Astrocyte (in vitro differentiated cells and primary cell): ENCODE measurements at regions not wholly inside any gene's neighbourhood (a gene's known extent, or its start where the extent isn't known, plus 50 kb on each side); places are given as distances from the start of the nearest gene placed in this dataset.

Source experiments
- DNase-seq: peaks from one replicate; pipeline ENCODE4 v3.0.0-alpha.2; 2010; ENCODE audit warnings: low read depth
- FAIRE-seq: peaks from 2 replicates; lab custom pipeline; 2011; peaks lifted over from hg19 to GRCh38; lab: Jason Lieb, UNC
- H2AFZ ChIP-seq: 2 replicates; pipeline ENCODE4 v1.6.0; 2012; ENCODE audit warnings: low read depth, low read length, inconsistent platforms
- H3K27ac ChIP-seq: 2 replicates; pipeline ENCODE4 v1.5.1; 2011; ENCODE audit warnings: low read depth, low read length, inconsistent platforms
- H3K27me3 ChIP-seq: 2 replicates; pipeline ENCODE4 v1.6.0; 2011; ENCODE audit warnings: low read length, inconsistent platforms; ENCODE audit not compliant: insufficient read depth
- H3K36me3 ChIP-seq: 2 replicates; pipeline ENCODE4 v1.5.1; 2011; ENCODE audit warnings: low read length, inconsistent platforms; ENCODE audit not compliant: insufficient read depth
- H3K4me1 ChIP-seq: 2 replicates; pipeline ENCODE4 v1.5.1; 2011; ENCODE audit warnings: low read length, inconsistent platforms; ENCODE audit not compliant: insufficient read depth
- H3K4me2 ChIP-seq: 2 replicates; pipeline ENCODE4 v1.6.0; 2012; ENCODE audit warnings: low read length, inconsistent platforms
- H3K4me3 ChIP-seq: 2 replicates; pipeline ENCODE4 v1.5.1; 2011; ENCODE audit warnings: low read depth, mild to moderate bottlenecking, low read length, inconsistent platforms; ENCODE audit not compliant: insufficient read depth
- H3K79me2 ChIP-seq: 2 replicates; pipeline ENCODE4 v1.6.0; 2012; ENCODE audit warnings: mild to moderate bottlenecking, low read length, inconsistent platforms; ENCODE audit not compliant: insufficient read depth
- H3K9ac ChIP-seq: 2 replicates; pipeline ENCODE4 v1.6.0; 2012; ENCODE audit warnings: mild to moderate bottlenecking, low read length, inconsistent platforms
- H3K9me3 ChIP-seq: 2 replicates; pipeline ENCODE4 v1.5.1; 2012; ENCODE audit warnings: low read depth, mild to moderate bottlenecking, low read length, inconsistent platforms; ENCODE audit not compliant: insufficient read depth
- H4K20me1 ChIP-seq: 2 replicates; pipeline ENCODE4 v1.6.0; 2012; ENCODE audit warnings: low read length, inconsistent platforms; ENCODE audit not compliant: insufficient read depth
- H3K27ac Mint-ChIP-seq: one replicate; pipeline ENCODE4 v1.8.0; 2021; ENCODE audit warnings: mild to moderate bottlenecking, mixed read lengths; ENCODE audit not compliant: unreplicated experiment
- H3K27me3 Mint-ChIP-seq: one replicate; pipeline ENCODE4 v1.8.0; 2021; ENCODE audit warnings: low read depth, mixed read lengths; ENCODE audit not compliant: unreplicated experiment
- H3K36me3 Mint-ChIP-seq: one replicate; pipeline ENCODE4 v1.8.0; 2021; ENCODE audit warnings: low read depth, mixed read lengths; ENCODE audit not compliant: unreplicated experiment
- H3K4me1 Mint-ChIP-seq: one replicate; pipeline ENCODE4 v1.8.0; 2021; ENCODE audit warnings: low read depth, mixed read lengths; ENCODE audit not compliant: unreplicated experiment
- H3K4me3 Mint-ChIP-seq: one replicate; pipeline ENCODE4 v1.8.0; 2021; ENCODE audit warnings: mild to moderate bottlenecking, moderate library complexity, mixed read lengths; ENCODE audit not compliant: unreplicated experiment
- H3K9me3 Mint-ChIP-seq: one replicate; pipeline ENCODE4 v1.8.0; 2021; ENCODE audit warnings: mild to moderate bottlenecking, mixed read lengths; ENCODE audit not compliant: unreplicated experiment
- CTCF ChIP-seq: IDR thresholded peaks from 2 replicates; pipeline ENCODE4 v1.5.1; 2011; ENCODE audit warnings: low read depth, mild to moderate bottlenecking, inconsistent platforms, low read length, moderate library complexity; ENCODE audit not compliant: insufficient read depth
- EZH2 ChIP-seq: IDR thresholded peaks from 2 replicates; pipeline ENCODE4 v1.6.1; 2012; ENCODE audit warnings: mild to moderate bottlenecking, low read length, inconsistent platforms; ENCODE audit not compliant: insufficient read depth

- no peaks in the 10 kb centered on the region for H3K4me1 ChIP-seq
Observed at GRCh38 chr1:38555130-38555529, 304.4 kb downstream of the RRAGC start.

GRCh38 chr1:38551318-38552307, 308.0 kb downstream of the RRAGC start:
- Mint-ChIP-seq H3K27me3 (peaks cover 43% of the 10 kb centered on the region), H3K27ac (no peak overlapping the region)
- FAIRE-seq: no peak

More at GRCh38 chr1:38555130-38555529, 304.4 kb downstream of the RRAGC start:
- DNase-seq (no peak), FAIRE-seq (no peak)
- H3K9me3 ChIP-seq: no peaks in the 10 kb centered on the region
- H3K9ac ChIP-seq: no peak overlapping the region
- Mint-ChIP-seq H3K36me3 (no peaks in the 10 kb centered on the region), H3K9me3 (no peaks in the 10 kb centered on the region), H3K27me3 (peaks cover 65% of the 10 kb centered on the region), H3K4me3 (no peak overlapping the region), H3K27ac (no peak overlapping the region), H3K4me1 (no peaks in the 10 kb centered on the region)
- H3K4me3 ChIP-seq: no peak overlapping the region
- no peak overlapping the region for H3K27ac ChIP-seq
- no peak overlapping the region for H3K4me2 ChIP-seq
- no peak overlapping the region for H2AFZ ChIP-seq
- no peaks in the 10 kb centered on the region for H4K20me1 ChIP-seq
- H3K27me3 ChIP-seq: peaks cover 10% of the 10 kb centered on the region
- no peaks in the 10 kb centered on the region for H3K36me3 ChIP-seq
- no peaks in the 10 kb centered on the region for H3K79me2 ChIP-seq
- no peak for TF ChIP-seq CTCF
- TF ChIP-seq EZH2: no peak

More at GRCh38 chr1:38551318-38552307, 308.0 kb downstream of the RRAGC start:
- H4K20me1 ChIP-seq: no peaks in the 10 kb centered on the region
- H3K4me1 ChIP-seq: no peaks in the 10 kb centered on the region
- TF ChIP-seq CTCF: no peak
- no peak for TF ChIP-seq EZH2
- H3K9ac ChIP-seq: no peak overlapping the region
- no peak overlapping the region for H2AFZ ChIP-seq
- no peak for DNase-seq
- H3K4me3 Mint-ChIP-seq: no peak overlapping the region
- H3K4me2 ChIP-seq: no peak overlapping the region
- no peak overlapping the region for H3K27ac ChIP-seq
- H3K36me3 Mint-ChIP-seq: no peaks in the 10 kb centered on the region
- H3K27me3 ChIP-seq: peaks cover 4% of the 10 kb centered on the region
- H3K9me3 ChIP-seq: no peaks in the 10 kb centered on the region
- no peaks in the 10 kb centered on the region for H3K36me3 ChIP-seq
- peaks cover 4% of the 10 kb centered on the region for H3K4me1 Mint-ChIP-seq
- peaks cover 3% of the 10 kb centered on the region for H3K9me3 Mint-ChIP-seq
- no peak overlapping the region for H3K4me3 ChIP-seq
- H3K79me2 ChIP-seq: no peaks in the 10 kb centered on the region
